Limb (tissue), 2 donors: ENCODE measurements at regions not wholly inside any gene's neighbourhood (a gene's known extent, or its start where the extent isn't known, plus 50 kb on each side); places are given as distances from the start of the nearest gene placed in this dataset.
"Not testable (repeated sequence)": the region's sequence is repeated elsewhere in the genome, so short reads cannot be mapped to it uniquely, and the experiment has no call there.

Experiments used
- DNase-seq, 2 donors: peaks; one replicate each; pipeline ENCODE4 v3.0.0-alpha.2; 2016; ENCODE audit errors: extremely low spot score in 2 of 2

GRCh38 chr1:73771396-73771795 lies 426.6 kb downstream of the LRRIQ3 start:
- DNase-seq, result no peak

- DNase-seq, result no peak
Measured at GRCh38 chr1:73770109-73770905, 427.7 kb downstream of the LRRIQ3 start.

- no peak for DNase-seq
Measured at GRCh38 chr1:73766786-73767348, 431.1 kb downstream of the LRRIQ3 start.

GRCh38 chr1:73765551-73766233 lies 432.3 kb downstream of the LRRIQ3 start:
- no peak for DNase-seq

- no peak for DNase-seq
Measured at GRCh38 chr1:73761559-73761958, 436.4 kb downstream of the LRRIQ3 start.

GRCh38 chr1:73759011-73759410 lies 439.0 kb downstream of the LRRIQ3 start:
- no peak for DNase-seq

- no peak for DNase-seq
Measured at GRCh38 chr1:73756817-73757216, 441.2 kb downstream of the LRRIQ3 start.

- DNase-seq, result no peak
Measured at GRCh38 chr1:73755649-73756048, 442.3 kb downstream of the LRRIQ3 start.

- no peak for DNase-seq
Measured at GRCh38 chr1:73749996-73750395, 448.0 kb downstream of the LRRIQ3 start.

- DNase-seq, result no peak
Measured at GRCh38 chr1:73744985-73745384, 453.0 kb downstream of the LRRIQ3 start.

- DNase-seq, result no peak
Measured at GRCh38 chr1:73736125-73736524, 461.9 kb downstream of the LRRIQ3 start.

GRCh38 chr1:73727036-73727435 lies 470.9 kb downstream of the LRRIQ3 start:
- no peak for DNase-seq

- DNase-seq, result no peak
Measured at GRCh38 chr1:73722055-73722454, 475.9 kb downstream of the LRRIQ3 start.

GRCh38 chr1:73717976-73718375 lies 480.0 kb downstream of the LRRIQ3 start:
- DNase-seq, result no peak

- no peak for DNase-seq
Measured at GRCh38 chr1:73711089-73711488, 486.9 kb downstream of the LRRIQ3 start.

GRCh38 chr1:73701826-73702225 lies 496.1 kb downstream of the LRRIQ3 start:
- no peak for DNase-seq

GRCh38 chr1:73676186-73676585 lies 521.8 kb downstream of the LRRIQ3 start:
- no peak for DNase-seq

- peak in 1 of 2 donors; percentile 49 for DNase-seq
Measured at GRCh38 chr1:73674945-73675561, 522.9 kb downstream of the LRRIQ3 start.

- DNase-seq, result no peak
Measured at GRCh38 chr1:73673971-73674370, 524.0 kb downstream of the LRRIQ3 start.

GRCh38 chr1:73671530-73671929 lies 526.4 kb downstream of the LRRIQ3 start:
- no peak for DNase-seq

GRCh38 chr1:73667959-73668358 lies 530.0 kb downstream of the LRRIQ3 start:
- not testable (repeated sequence) for DNase-seq

GRCh38 chr1:73662526-73662925 lies 535.5 kb downstream of the LRRIQ3 start:
- DNase-seq, result no peak
